MM.1S (cell line): ENCODE measurements at regions not wholly inside any gene's neighbourhood (a gene's known extent, or its start where the extent isn't known, plus 50 kb on each side); places are given as distances from the start of the nearest gene placed in this dataset.

Experiments used
- DNase-seq: peaks from one replicate; pipeline ENCODE4 v3.0.0-alpha.2; 2015
- H2AFZ ChIP-seq: fragments of 300-600 bp; sonication (generic); 2 replicates; pipeline ENCODE4 v1.6.0; 2016; ENCODE audit warnings: antibody characterized with exemption, low read length
- H3F3A ChIP-seq: fragments of 300-600 bp; sonication (generic); 2 replicates; pipeline ENCODE4 v1.6.1; 2016; ENCODE audit warnings: mild to moderate bottlenecking, antibody characterized with exemption, low read length, moderate library complexity, mixed read lengths; ENCODE audit not compliant: insufficient read depth
- H3K27ac ChIP-seq: fragments of 300-600 bp; sonication (generic); 2 replicates; pipeline ENCODE4 v1.5.1; 2016; ENCODE audit warnings: mild to moderate bottlenecking, low read length
- H3K27me3 ChIP-seq: fragments of 300-600 bp; sonication (generic); replicated peaks from 2 replicates; pipeline ENCODE4 v1.6.0; 2016; ENCODE audit warnings: low read length; ENCODE audit not compliant: insufficient read depth
- H3K36me3 ChIP-seq: fragments of 300-600 bp; sonication (generic); replicated peaks from 2 replicates; pipeline ENCODE4 v1.6.1; 2016; ENCODE audit warnings: mild to moderate bottlenecking, low read length, mixed read lengths; ENCODE audit not compliant: insufficient read depth
- H3K4me1 ChIP-seq: fragments of 300-600 bp; sonication (generic); 2 replicates; pipeline ENCODE4 v1.6.1; 2016; ENCODE audit warnings: low read length, mixed read lengths
- H3K4me2 ChIP-seq: fragments of 300-600 bp; sonication (generic); 2 replicates; pipeline ENCODE4 v1.6.0; 2016; ENCODE audit warnings: low read depth, low read length
- H3K4me3 ChIP-seq: fragments of 300-600 bp; sonication (generic); 2 replicates; pipeline ENCODE4 v1.5.1; 2016; ENCODE audit warnings: low read length, mixed read lengths
- H3K79me2 ChIP-seq: fragments of 300-600 bp; sonication (generic); 2 replicates; pipeline ENCODE4 v1.6.1; 2016; ENCODE audit warnings: mixed run types, low read length, mixed read lengths
- H3K9ac ChIP-seq: fragments of 300-600 bp; sonication (generic); 2 replicates; pipeline ENCODE4 v1.6.1; 2016; ENCODE audit warnings: low read length, mixed read lengths
- H3K9me2 ChIP-seq: fragments of 300-600 bp; sonication (generic); replicated peaks from 2 replicates; pipeline ENCODE4 v1.6.1; 2016; ENCODE audit warnings: mild to moderate bottlenecking, low read length, mixed read lengths; ENCODE audit not compliant: insufficient read depth
- H3K9me3 ChIP-seq: fragments of 300-600 bp; sonication (generic); replicated peaks from 2 replicates; pipeline ENCODE4 v1.6.1; 2016; ENCODE audit warnings: mild to moderate bottlenecking, low read length, mixed read lengths; ENCODE audit not compliant: insufficient read depth
- H4K20me1 ChIP-seq: fragments of 300-600 bp; sonication (generic); 2 replicates; pipeline ENCODE4 v1.6.1; 2016; ENCODE audit warnings: mild to moderate bottlenecking, low read length, moderate library complexity, mixed read lengths; ENCODE audit not compliant: insufficient read depth
- EZH2 ChIP-seq: fragments of 300-600 bp; sonication (generic); optimal IDR thresholded peaks from 2 replicates; pipeline ENCODE3; 2017; ENCODE audit warnings: low read depth, mild to moderate bottlenecking, antibody characterized with exemption, low read length, mixed read lengths
- EZH2phosphoT487 ChIP-seq: fragments of 300-600 bp; sonication (generic); IDR thresholded peaks from 2 replicates; pipeline ENCODE4 v1.6.1; 2018; ENCODE audit warnings: antibody characterized with exemption, low read length
- TF ChIP-seq, protein P1 (sequence below): fragments of 300-600 bp; sonication (generic); IDR thresholded peaks from 2 replicates; pipeline ENCODE4 v1.5.1; 2016; ENCODE audit warnings: antibody characterized with exemption, low read length, mixed read lengths

DNA sequence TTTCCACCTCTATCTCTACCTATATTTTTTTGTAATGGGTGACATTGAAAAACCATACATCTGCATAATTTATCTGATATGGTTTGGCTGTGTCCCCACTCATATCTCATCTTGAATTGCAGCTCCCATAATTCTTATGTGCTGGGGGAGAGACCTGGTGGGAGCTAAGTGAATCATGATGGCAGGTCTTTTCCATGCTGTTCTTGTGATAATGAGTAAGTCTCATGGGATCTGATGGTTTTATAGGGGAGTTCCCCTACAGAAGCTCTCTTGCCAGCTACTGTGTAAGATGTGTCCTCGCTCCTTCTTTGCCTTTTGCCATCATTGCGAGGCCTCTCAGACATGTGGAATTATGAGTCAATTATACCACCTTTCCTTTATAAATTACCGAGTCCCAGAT is 551.0 kb upstream of the ANO5 start:
- H3K4me3 ChIP-seq = no peak overlapping the region
- H3K36me3 ChIP-seq = no peaks in the 10 kb centered on the region
- H3K9me3 ChIP-seq = no peaks in the 10 kb centered on the region
- H3K79me2 ChIP-seq = no peaks in the 10 kb centered on the region
- peaks cover 17% of the 10 kb centered on the region for H3K4me1 ChIP-seq
- no peak overlapping the region for H3K27ac ChIP-seq
- TF ChIP-seq EZH2 (no peak), EZH2phosphoT487 (no peak)
- TF ChIP-seq, protein P1, sequence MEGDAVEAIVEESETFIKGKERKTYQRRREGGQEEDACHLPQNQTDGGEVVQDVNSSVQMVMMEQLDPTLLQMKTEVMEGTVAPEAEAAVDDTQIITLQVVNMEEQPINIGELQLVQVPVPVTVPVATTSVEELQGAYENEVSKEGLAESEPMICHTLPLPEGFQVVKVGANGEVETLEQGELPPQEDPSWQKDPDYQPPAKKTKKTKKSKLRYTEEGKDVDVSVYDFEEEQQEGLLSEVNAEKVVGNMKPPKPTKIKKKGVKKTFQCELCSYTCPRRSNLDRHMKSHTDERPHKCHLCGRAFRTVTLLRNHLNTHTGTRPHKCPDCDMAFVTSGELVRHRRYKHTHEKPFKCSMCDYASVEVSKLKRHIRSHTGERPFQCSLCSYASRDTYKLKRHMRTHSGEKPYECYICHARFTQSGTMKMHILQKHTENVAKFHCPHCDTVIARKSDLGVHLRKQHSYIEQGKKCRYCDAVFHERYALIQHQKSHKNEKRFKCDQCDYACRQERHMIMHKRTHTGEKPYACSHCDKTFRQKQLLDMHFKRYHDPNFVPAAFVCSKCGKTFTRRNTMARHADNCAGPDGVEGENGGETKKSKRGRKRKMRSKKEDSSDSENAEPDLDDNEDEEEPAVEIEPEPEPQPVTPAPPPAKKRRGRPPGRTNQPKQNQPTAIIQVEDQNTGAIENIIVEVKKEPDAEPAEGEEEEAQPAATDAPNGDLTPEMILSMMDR = no peak
- H3K9me2 ChIP-seq = no peaks in the 10 kb centered on the region
- H4K20me1 ChIP-seq = no peaks in the 10 kb centered on the region
- no peak overlapping the region for H2AFZ ChIP-seq
- no peaks in the 10 kb centered on the region for H3K27me3 ChIP-seq
- no peak for DNase-seq
- no peaks in the 10 kb centered on the region for H3F3A ChIP-seq
- H3K4me2 ChIP-seq = no peak overlapping the region
- H3K9ac ChIP-seq = no peak overlapping the region

DNA sequence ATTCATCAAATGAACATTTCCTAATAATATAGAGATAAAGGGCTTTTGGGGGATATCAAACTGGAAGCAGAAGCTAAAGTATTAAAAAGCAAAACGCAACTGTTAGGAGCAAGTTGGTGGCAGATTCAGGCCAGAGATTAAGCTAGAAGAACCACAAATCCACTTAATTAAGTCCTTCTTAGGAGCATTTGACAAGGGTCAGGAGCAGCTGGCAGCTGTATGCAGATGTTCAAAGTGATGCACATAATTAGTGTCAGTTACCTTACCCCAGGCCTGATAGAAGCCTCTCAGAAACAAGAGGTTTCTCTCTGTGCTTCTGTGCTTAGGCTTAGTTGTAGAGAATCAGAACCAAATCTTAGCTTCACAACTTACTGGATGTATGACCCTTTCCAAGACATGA is 546.5 kb upstream of the ANO5 start:
- Histone ChIP-seq H3K9ac (no peak overlapping the region), H3K27ac (no peak overlapping the region), H3K4me3 (no peak overlapping the region), H3K27me3 (no peaks in the 10 kb centered on the region), H3K36me3 (no peaks in the 10 kb centered on the region), H3K9me3 (no peaks in the 10 kb centered on the region), H3F3A (no peaks in the 10 kb centered on the region), H3K9me2 (no peaks in the 10 kb centered on the region), H2AFZ (no peak overlapping the region), H4K20me1 (no peaks in the 10 kb centered on the region), H3K79me2 (no peaks in the 10 kb centered on the region), H3K4me1 (peaks cover under 1% of the 10 kb centered on the region; the same call in 1 of the 2 replicates), H3K4me2 (no peak overlapping the region)
- no peak for DNase-seq
- no peak for TF ChIP-seq EZH2phosphoT487
- TF ChIP-seq, protein P1 = no peak
- no peak for TF ChIP-seq EZH2

DNA sequence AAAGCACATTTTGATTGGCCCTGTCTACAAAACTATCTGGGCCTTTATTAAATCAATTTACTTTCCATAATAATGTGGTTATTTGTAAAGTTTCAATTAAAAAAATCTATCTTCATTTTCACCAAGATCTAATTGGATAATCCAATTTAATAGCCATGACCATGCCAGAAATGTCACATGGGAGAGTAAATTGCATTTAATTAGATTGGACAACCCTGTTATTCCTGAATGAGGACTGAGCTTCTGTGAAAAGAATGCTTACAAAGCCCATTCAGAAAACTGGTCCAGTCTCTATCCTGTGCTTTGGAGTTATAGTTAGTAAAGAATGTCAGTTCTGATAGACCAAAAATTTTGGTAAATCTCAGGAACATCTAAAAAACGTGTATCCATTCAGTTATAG is 541.9 kb upstream of the ANO5 start:
- no peak overlapping the region for H2AFZ ChIP-seq
- H3K9me3 ChIP-seq = no peaks in the 10 kb centered on the region
- H3K36me3 ChIP-seq = no peaks in the 10 kb centered on the region
- H4K20me1 ChIP-seq = no peaks in the 10 kb centered on the region
- no peak overlapping the region for H3K9ac ChIP-seq
- no peaks in the 10 kb centered on the region for H3K79me2 ChIP-seq
- DNase-seq = no peak
- H3F3A ChIP-seq = no peaks in the 10 kb centered on the region
- no peaks in the 10 kb centered on the region for H3K4me1 ChIP-seq
- no peak overlapping the region for H3K4me2 ChIP-seq
- no peaks in the 10 kb centered on the region for H3K9me2 ChIP-seq
- H3K27ac ChIP-seq = no peak overlapping the region
- no peak overlapping the region for H3K4me3 ChIP-seq
- no peaks in the 10 kb centered on the region for H3K27me3 ChIP-seq
- TF ChIP-seq EZH2phosphoT487 = no peak

DNA sequence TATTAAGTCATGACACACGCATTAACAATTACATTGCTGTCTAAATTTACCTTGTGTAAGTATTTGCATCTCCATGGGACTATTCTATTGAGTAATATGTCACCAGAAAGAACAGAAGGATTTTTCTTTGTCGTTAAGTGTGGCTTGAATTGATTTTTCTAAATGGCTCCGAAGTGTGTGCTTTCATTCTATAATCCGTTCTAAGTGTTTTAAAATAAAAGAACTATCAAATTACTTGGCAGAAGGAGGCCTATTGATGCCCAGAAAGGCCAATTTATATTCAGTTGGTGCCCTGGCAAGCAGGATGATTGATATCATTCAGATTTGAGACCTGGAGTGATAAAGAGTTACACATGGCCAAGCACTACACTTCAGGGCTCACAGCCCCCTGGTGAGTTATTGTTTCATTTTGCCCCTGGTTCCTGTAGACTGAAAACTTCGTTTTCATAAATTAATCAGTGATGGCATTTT is 538.9 kb upstream of the ANO5 start:
- no peak for TF ChIP-seq EZH2phosphoT487
- TF ChIP-seq, protein P1 = no peak
- TF ChIP-seq EZH2 = no peak
- no peak for DNase-seq
- Histone ChIP-seq H3K27ac (no peak overlapping the region), H3K4me2 (no peak overlapping the region), H3K9me3 (no peaks in the 10 kb centered on the region), H4K20me1 (no peaks in the 10 kb centered on the region), H3K4me3 (no peak overlapping the region), H2AFZ (no peak overlapping the region), H3K79me2 (no peaks in the 10 kb centered on the region), H3F3A (no peaks in the 10 kb centered on the region), H3K9me2 (no peaks in the 10 kb centered on the region), H3K4me1 (no peaks in the 10 kb centered on the region), H3K36me3 (no peaks in the 10 kb centered on the region), H3K9ac (no peak overlapping the region), H3K27me3 (no peaks in the 10 kb centered on the region)
